ENCODE measurements at regions not wholly inside any gene's neighbourhood (a gene's known extent, or its start where the extent isn't known, plus 50 kb on each side); places are given as distances from the start of the nearest gene placed in this dataset.

- no peak for TF ChIP-seq EZH2phosphoT487 (IDR thresholded peaks at IDR 0.05; ENCODE audit: low read depth)
- TF ChIP-seq CTCF (IDR thresholded peaks at IDR 0.05; ENCODE audit: low read depth, low read length) = no peak
Measured at GRCh38 chr2:100218552-100218951, 76.2 kb upstream of the AFF3 start.

Measured in OCI-LY3 (cell line).